ENCODE measurements at regions not wholly inside any gene's neighbourhood (a gene's known extent, or its start where the extent isn't known, plus 50 kb on each side); places are given as distances from the start of the nearest gene placed in this dataset.
"Not testable (repeated sequence)": the region's sequence is repeated elsewhere in the genome, so short reads cannot be mapped to it uniquely, and the experiment has no call there.

DNA sequence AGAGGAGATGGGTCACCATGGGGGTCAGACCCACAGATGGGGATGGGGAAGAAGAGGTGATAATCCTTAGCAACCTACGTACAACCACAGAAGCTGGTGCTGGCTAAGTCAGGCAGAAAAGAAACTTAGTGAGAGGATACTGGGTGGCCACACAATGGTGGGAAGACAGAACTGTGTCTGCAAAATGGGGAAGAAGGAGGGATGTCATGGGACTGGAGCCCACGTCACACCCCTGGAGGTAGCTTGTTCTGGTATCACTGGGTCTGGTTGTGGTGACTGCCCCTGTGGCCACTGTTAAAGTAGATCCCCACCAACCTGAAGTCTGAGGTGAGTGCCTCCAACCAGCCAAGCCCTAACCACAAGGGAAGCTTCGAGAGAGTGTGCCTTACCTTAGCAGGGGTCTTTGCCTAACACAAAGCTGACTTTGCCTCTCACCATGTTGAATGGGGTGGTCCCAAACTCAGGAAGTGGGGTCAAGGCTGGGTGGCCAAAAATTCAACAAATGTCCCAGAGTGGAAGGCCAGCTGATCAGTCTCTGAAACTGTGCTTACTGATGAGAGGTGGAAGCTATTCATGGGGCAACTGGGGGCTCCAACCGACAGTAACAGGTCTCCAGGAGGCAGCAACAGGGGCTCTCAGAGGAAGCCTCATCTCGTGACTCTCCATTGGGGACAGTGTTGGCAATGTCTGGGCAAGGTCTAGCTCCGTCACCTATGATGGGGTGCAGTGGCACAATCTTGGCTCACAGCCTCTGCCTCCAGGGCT, 64.8 kb upstream of the SLC1A4 start:
- no peak for DNase-seq

DNA sequence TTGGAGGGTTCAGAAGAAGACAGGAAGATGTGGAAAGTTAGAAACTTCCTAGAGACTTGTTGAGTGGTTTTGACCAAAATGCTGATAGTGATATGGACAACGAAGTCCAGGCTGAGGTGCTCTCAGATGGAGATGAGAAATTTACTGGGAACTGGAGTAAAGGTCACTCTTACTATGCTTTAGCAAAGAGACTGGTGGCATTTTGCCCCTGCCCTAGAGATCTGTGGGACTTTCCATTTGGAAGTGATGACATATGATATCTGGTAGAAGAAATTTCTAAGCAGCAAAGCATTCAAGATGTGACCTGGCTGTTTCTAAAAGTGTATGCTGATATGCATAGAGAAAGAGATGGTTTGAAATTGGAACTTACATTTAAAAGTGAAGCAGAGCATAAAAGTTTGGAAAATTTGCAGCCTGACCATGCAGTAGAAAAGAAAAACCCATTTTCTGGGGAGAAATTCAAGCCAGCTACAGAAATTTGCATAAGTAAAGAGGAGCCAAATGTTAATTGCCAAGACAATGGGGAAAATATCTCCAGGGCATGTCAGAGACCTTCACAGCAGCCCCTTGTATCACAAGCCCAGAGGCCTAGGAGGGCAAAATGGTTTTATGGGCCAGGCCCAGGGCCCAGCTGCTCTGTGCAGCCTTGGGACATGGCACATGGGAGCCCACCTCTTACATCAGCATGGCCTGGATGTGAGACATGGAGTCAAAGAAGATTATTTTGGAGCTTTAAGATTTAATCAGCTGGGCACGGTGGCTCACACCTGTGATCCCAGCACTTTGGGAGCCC, 63.1 kb upstream of the SLC1A4 start:
- DNase-seq, result not testable (repeated sequence)

DNA sequence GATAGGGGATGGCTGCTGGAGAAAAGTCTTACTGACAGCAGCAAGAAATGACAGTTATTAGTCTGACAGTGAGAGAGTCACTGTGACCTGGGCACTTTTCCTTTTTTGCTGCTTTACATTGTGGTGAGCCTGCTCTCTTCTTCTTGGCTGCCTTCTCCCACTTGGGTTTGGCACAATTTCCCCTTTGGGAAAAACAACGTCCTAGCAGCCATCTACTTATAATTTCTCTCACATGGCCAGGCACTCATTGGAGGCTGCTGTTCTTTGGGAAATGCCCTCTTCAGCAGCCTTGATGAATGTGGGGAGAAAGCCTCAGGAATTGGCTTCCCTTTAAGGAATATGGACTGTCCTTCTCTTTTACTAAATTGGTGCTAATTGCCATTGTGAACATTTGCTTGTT, 60.4 kb upstream of the SLC1A4 start:
- DNase-seq, result no peak

- DNase-seq, result no peak
Measured at GRCh38 chr2:64929333-64929732, 59.9 kb upstream of the SLC1A4 start.

- DNase-seq, result no peak
Measured at GRCh38 chr2:64930258-64930671, 58.9 kb upstream of the SLC1A4 start.

DNA sequence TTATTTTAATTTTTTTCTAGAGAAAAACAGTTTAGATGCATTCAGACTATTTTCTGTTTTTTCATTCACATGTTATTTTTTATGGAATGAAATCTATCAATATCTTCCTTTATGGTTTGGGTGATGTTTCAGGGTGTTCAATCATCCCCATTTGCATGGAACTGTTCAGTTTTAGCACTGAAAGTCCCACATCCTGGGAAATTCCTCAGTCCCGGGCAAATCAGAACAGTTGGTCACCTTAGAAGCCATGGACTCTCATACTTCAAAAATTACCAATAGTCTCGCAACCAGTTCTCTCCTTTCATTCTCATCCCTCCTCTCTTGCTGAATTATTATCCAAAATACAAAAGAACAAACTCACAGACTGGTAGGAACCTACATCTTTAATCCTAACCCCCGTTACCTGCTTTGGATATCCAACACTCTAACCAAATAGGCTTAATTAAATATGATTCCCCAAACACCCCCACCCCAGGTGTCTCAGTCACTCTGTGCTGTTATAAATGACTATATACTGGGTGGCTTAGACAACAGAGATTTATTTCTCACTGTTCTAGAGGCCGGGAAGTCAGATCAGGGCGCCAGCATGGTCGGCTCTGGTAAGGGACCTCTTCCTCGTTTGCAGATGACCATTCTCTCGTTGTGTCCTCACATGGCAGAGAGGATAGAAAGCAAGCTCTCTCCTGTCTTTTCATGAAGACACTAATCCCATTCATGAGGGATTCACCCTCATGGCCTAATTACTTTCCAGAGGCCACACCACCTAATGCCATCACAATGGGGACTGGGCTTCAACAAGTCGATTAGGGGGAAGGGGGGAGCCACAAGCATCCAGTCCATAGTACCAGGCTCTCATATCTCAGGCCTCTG, 57.7 kb upstream of the SLC1A4 start:
- no peak for DNase-seq

- DNase-seq, result no peak
Measured at GRCh38 chr2:64932116-64932370, 57.2 kb upstream of the SLC1A4 start.

- DNase-seq, result no peak
Measured at GRCh38 chr2:64932371-64933216, 56.6 kb upstream of the SLC1A4 start.

GRCh38 chr2:64934530-64934929, 54.7 kb upstream of the SLC1A4 start:
- no peak for DNase-seq

- no peak for DNase-seq
Measured at GRCh38 chr2:64936809-64937208, 52.4 kb upstream of the SLC1A4 start.

DNA sequence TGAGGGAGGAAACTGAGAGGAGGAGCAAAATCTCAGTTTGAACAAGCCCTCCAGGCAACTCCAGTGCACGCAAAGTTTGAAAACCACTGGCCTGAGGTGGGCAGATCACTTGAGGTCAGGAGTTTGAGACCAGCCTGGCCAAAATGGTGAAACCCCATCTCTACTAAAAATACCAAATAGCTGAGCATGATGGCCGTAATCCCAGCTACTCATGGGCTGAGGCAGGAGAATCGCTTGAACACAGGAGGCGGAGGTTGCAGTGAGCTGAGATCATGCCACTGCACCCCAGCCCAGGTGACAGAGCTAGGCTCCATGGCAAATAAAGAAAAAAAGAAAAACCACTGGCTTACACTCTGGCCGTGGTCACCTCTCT, 51.9 kb upstream of the SLC1A4 start:
- not testable (repeated sequence) for DNase-seq

GRCh38 chr2:64937687-64938491, 51.3 kb upstream of the SLC1A4 start:
- DNase-seq, result no peak

- DNase-seq, result no peak
Measured at GRCh38 chr2:64938607-64939285, 50.5 kb upstream of the SLC1A4 start.

- DNase-seq, result no peak
Measured at GRCh38 chr2:64939332-64939917, 49.8 kb upstream of the SLC1A4 start.
